MM.1S (cell line): ENCODE measurements at regions not wholly inside any gene's neighbourhood (a gene's known extent, or its start where the extent isn't known, plus 50 kb on each side); places are given as distances from the start of the nearest gene placed in this dataset.

ENCODE experiments used
- DNase-seq: peaks from one replicate; pipeline ENCODE4 v3.0.0-alpha.2; 2015
- H2AFZ ChIP-seq: fragments of 300-600 bp; sonication (generic); 2 replicates; pipeline ENCODE4 v1.6.0; 2016; ENCODE audit warnings: antibody characterized with exemption, low read length
- H3F3A ChIP-seq: fragments of 300-600 bp; sonication (generic); 2 replicates; pipeline ENCODE4 v1.6.1; 2016; ENCODE audit warnings: mild to moderate bottlenecking, antibody characterized with exemption, low read length, moderate library complexity, mixed read lengths; ENCODE audit not compliant: insufficient read depth
- H3K27ac ChIP-seq: fragments of 300-600 bp; sonication (generic); 2 replicates; pipeline ENCODE4 v1.5.1; 2016; ENCODE audit warnings: mild to moderate bottlenecking, low read length
- H3K27me3 ChIP-seq: fragments of 300-600 bp; sonication (generic); replicated peaks from 2 replicates; pipeline ENCODE4 v1.6.0; 2016; ENCODE audit warnings: low read length; ENCODE audit not compliant: insufficient read depth
- H3K36me3 ChIP-seq: fragments of 300-600 bp; sonication (generic); replicated peaks from 2 replicates; pipeline ENCODE4 v1.6.1; 2016; ENCODE audit warnings: mild to moderate bottlenecking, low read length, mixed read lengths; ENCODE audit not compliant: insufficient read depth
- H3K4me1 ChIP-seq: fragments of 300-600 bp; sonication (generic); 2 replicates; pipeline ENCODE4 v1.6.1; 2016; ENCODE audit warnings: low read length, mixed read lengths
- H3K4me2 ChIP-seq: fragments of 300-600 bp; sonication (generic); 2 replicates; pipeline ENCODE4 v1.6.0; 2016; ENCODE audit warnings: low read depth, low read length
- H3K4me3 ChIP-seq: fragments of 300-600 bp; sonication (generic); 2 replicates; pipeline ENCODE4 v1.5.1; 2016; ENCODE audit warnings: low read length, mixed read lengths
- H3K79me2 ChIP-seq: fragments of 300-600 bp; sonication (generic); 2 replicates; pipeline ENCODE4 v1.6.1; 2016; ENCODE audit warnings: mixed run types, low read length, mixed read lengths
- H3K9ac ChIP-seq: fragments of 300-600 bp; sonication (generic); 2 replicates; pipeline ENCODE4 v1.6.1; 2016; ENCODE audit warnings: low read length, mixed read lengths
- H3K9me2 ChIP-seq: fragments of 300-600 bp; sonication (generic); replicated peaks from 2 replicates; pipeline ENCODE4 v1.6.1; 2016; ENCODE audit warnings: mild to moderate bottlenecking, low read length, mixed read lengths; ENCODE audit not compliant: insufficient read depth
- H3K9me3 ChIP-seq: fragments of 300-600 bp; sonication (generic); replicated peaks from 2 replicates; pipeline ENCODE4 v1.6.1; 2016; ENCODE audit warnings: mild to moderate bottlenecking, low read length, mixed read lengths; ENCODE audit not compliant: insufficient read depth
- H4K20me1 ChIP-seq: fragments of 300-600 bp; sonication (generic); 2 replicates; pipeline ENCODE4 v1.6.1; 2016; ENCODE audit warnings: mild to moderate bottlenecking, low read length, moderate library complexity, mixed read lengths; ENCODE audit not compliant: insufficient read depth
- EZH2 ChIP-seq: fragments of 300-600 bp; sonication (generic); optimal IDR thresholded peaks from 2 replicates; pipeline ENCODE3; 2017; ENCODE audit warnings: low read depth, mild to moderate bottlenecking, antibody characterized with exemption, low read length, mixed read lengths
- EZH2phosphoT487 ChIP-seq: fragments of 300-600 bp; sonication (generic); IDR thresholded peaks from 2 replicates; pipeline ENCODE4 v1.6.1; 2018; ENCODE audit warnings: antibody characterized with exemption, low read length
- TF ChIP-seq, protein P1 (sequence below): fragments of 300-600 bp; sonication (generic); IDR thresholded peaks from 2 replicates; pipeline ENCODE4 v1.5.1; 2016; ENCODE audit warnings: antibody characterized with exemption, low read length, mixed read lengths

DNA sequence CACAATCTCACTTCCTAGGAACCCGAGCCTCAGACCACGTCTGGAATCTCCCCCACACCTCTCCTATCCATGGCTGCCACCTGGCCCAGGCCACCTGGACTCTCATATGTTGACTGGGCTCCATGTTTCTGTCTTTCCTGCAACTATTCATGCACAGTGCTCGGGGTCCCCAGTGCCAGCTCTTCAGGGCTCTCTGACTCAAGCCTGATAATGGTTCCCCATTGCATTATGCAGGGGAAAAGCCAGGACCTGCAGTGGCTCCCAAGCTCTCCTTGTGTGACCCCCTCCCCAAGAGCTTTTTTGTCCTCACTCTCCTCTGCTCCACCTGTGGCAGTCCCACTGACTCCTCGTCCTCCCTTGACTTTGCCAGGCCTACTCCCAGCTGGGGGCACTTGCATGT is 417.6 kb downstream of the NPHP4 start:
- Histone ChIP-seq H3K36me3 (no peaks in the 10 kb centered on the region), H2AFZ (no peak overlapping the region), H3K9me2 (no peaks in the 10 kb centered on the region), H3K27ac (no peak overlapping the region), H3F3A (no peaks in the 10 kb centered on the region), H3K9ac (no peak overlapping the region), H3K4me1 (no peaks in the 10 kb centered on the region), H3K27me3 (peaks cover 69% of the 10 kb centered on the region), H3K4me3 (no peak overlapping the region), H3K9me3 (no peaks in the 10 kb centered on the region), H3K79me2 (no peaks in the 10 kb centered on the region), H4K20me1 (no peaks in the 10 kb centered on the region), H3K4me2 (no peak overlapping the region)
- no peak for DNase-seq
- TF ChIP-seq EZH2: no peak
- TF ChIP-seq, protein P1, sequence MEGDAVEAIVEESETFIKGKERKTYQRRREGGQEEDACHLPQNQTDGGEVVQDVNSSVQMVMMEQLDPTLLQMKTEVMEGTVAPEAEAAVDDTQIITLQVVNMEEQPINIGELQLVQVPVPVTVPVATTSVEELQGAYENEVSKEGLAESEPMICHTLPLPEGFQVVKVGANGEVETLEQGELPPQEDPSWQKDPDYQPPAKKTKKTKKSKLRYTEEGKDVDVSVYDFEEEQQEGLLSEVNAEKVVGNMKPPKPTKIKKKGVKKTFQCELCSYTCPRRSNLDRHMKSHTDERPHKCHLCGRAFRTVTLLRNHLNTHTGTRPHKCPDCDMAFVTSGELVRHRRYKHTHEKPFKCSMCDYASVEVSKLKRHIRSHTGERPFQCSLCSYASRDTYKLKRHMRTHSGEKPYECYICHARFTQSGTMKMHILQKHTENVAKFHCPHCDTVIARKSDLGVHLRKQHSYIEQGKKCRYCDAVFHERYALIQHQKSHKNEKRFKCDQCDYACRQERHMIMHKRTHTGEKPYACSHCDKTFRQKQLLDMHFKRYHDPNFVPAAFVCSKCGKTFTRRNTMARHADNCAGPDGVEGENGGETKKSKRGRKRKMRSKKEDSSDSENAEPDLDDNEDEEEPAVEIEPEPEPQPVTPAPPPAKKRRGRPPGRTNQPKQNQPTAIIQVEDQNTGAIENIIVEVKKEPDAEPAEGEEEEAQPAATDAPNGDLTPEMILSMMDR: no peak

DNA sequence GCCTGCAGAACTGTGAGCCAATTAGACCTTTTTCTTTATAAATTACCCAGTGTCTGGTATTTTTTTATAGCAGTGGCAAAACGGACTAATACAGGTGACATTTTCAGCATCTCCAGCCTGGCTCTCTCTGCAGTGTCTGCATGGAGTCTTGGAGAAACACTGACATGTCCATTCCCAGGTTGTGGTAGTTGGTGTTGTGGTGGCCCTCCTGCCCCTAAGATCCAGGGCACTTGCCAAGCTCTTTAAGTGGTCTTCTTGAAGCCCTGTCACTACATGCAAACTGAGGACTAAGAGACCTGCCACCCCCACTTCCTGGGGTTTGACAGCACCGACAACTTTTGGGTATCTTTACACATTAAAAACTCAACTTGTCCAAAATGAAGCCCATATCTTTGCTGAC is 419.4 kb downstream of the NPHP4 start:
- Histone ChIP-seq H3K79me2 (no peaks in the 10 kb centered on the region), H3K4me3 (no peak overlapping the region), H3K9me2 (no peaks in the 10 kb centered on the region), H2AFZ (no peak overlapping the region), H3K36me3 (no peaks in the 10 kb centered on the region), H3F3A (no peaks in the 10 kb centered on the region), H3K9me3 (no peaks in the 10 kb centered on the region), H3K27me3 (peaks cover 87% of the 10 kb centered on the region), H4K20me1 (no peaks in the 10 kb centered on the region), H3K9ac (no peak overlapping the region), H3K4me1 (no peaks in the 10 kb centered on the region), H3K4me2 (no peak overlapping the region), H3K27ac (no peak overlapping the region)
- no peak for DNase-seq
- TF ChIP-seq, protein P1: no peak
- TF ChIP-seq EZH2: no peak
- TF ChIP-seq EZH2phosphoT487: no peak

DNA sequence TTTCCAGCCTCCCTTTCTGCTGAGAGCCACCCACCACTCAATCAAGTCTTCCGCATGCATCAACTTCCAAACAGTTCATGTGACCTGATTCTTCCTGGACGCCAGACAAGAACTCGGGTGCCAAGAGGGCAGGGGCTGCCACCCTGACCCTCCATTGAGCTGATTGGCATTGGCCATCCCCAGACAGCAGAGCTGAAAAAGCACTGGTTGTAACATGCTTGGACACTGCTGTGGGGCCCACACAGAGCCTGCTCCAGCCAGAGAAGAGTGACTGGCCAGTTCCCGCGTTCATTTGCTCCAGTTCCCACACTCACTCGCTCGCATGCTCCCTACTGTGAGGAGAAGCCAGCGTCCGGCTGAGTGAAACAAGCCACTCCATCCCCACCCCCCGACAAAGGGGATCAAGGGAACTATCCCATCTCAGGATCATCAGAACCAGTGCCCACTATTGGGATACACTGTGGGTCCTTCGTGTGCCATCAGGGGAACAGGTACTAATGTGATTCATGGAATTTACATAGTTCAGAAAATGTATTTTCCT is 420.3 kb downstream of the NPHP4 start:
- H3K79me2 ChIP-seq: no peaks in the 10 kb centered on the region

More for the DNA sequence above, 420.3 kb downstream of the NPHP4 start:
- H3K9me3 ChIP-seq: no peaks in the 10 kb centered on the region
- H3K4me3 ChIP-seq: no peak overlapping the region
- H3K27ac ChIP-seq: no peak overlapping the region
- TF ChIP-seq EZH2 (no peak), EZH2phosphoT487 (no peak)
- TF ChIP-seq, protein P1: no peak
- H2AFZ ChIP-seq: no peak overlapping the region
- H4K20me1 ChIP-seq: no peaks in the 10 kb centered on the region
- DNase-seq: no peak
- H3K27me3 ChIP-seq: peaks cover 81% of the 10 kb centered on the region
- H3K4me1 ChIP-seq: no peaks in the 10 kb centered on the region
- no peaks in the 10 kb centered on the region for H3K36me3 ChIP-seq
- no peaks in the 10 kb centered on the region for H3K9me2 ChIP-seq
- no peak overlapping the region for H3K9ac ChIP-seq
- H3F3A ChIP-seq: no peaks in the 10 kb centered on the region
- no peak overlapping the region for H3K4me2 ChIP-seq
